Erythroblast (primary cell): ENCODE measurements at regions not wholly inside any gene's neighbourhood (a gene's known extent, or its start where the extent isn't known, plus 50 kb on each side); places are given as distances from the start of the nearest gene placed in this dataset.

Source experiments
- DNase-seq, 2 experiments: peaks; one replicate each; lab custom pipeline; 2025; lab: John Stamatoyannopoulos, UW
- GATA1 ChIP-seq: IDR thresholded peaks from 2 replicates; pipeline ENCODE4 v1.6.1; 2011; ENCODE audit warnings: low read depth, mild to moderate bottlenecking, control low read depth, low read length, moderate library complexity
- POLR2A ChIP-seq: IDR thresholded peaks from 2 replicates; pipeline ENCODE4 v1.6.1; 2011; ENCODE audit warnings: mild to moderate bottlenecking, low read length

GRCh38 chr3:72473156-72473555 lies 375.1 kb downstream of the SHQ1 start:
- DNase-seq, result no peak
- TF ChIP-seq GATA1 (no peak), POLR2A (no peak)

DNA sequence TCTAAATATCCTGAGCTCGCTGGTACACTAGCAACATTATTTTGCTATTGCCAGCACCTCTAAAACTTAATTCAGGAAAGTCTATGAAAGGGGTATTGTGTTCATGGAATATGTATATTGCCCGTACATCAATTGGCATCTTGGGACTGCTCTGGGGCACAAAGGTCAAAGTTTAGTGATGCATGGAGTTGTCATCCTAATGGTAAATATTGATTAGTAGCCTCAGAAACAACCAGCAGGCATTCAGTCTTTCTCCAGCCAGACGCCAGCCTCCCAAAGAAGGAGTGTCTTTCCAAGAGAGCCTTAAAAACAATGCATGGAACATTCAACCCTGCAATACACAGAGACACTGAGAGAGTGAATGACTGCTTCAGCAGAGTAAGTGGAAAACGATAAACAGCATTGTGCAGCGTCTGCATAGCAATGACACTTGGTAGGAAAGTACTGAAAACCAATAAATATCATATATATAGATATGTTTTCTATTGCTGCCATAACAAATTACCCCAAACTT lies 377.3 kb downstream of the SHQ1 start:
- no peak for DNase-seq
- TF ChIP-seq POLR2A (no peak), GATA1 (no peak)

GRCh38 chr3:72465853-72466252 lies 382.4 kb downstream of the SHQ1 start:
- DNase-seq, result no peak
- TF ChIP-seq POLR2A (no peak), GATA1 (no peak)

DNA sequence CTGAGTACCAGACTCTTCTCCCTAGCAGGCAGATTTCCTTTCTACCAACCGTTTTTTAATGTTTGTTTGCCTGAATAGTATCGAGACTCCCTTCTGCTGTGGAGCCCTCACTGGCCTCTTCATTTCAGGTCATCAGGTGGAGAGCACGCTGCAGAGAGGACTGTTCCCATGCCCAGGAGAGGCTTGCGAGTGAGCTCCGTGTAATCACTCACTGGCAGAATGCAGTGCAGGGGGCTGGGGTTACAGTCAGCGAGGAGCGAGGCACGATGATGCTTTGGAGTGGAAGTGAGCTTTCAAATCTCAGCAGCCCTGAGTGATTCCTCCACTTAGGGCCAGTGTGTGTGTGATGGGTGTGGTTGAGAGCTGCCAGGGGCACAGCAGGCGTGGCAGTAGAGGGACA lies 385.2 kb downstream of the SHQ1 start:
- no peak for TF ChIP-seq GATA1
- no peak for TF ChIP-seq POLR2A
- no peak for DNase-seq

GRCh38 chr3:72462595-72463011 lies 385.6 kb downstream of the SHQ1 start:
- no peak for TF ChIP-seq POLR2A
- TF ChIP-seq GATA1, result no peak
- no peak for DNase-seq

DNA sequence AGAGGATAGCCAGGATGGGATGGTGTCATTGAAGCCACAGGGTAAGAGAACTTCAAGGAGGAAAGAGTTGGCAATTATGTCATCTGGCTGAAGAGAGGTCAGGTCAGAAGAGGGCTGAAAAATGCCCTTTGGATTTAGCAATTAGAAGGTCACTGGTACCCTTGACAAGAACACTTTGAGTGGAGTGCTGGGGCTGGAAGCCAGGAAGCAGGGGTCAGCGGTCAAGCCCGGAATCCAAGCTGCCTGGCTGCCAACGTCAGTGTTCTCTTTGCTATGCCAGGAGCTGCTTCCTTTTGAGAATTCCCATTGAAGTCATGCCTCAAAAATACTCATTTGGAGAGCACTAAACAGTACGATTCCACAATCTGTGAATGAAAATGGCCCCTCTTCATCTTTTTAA lies 386.5 kb downstream of the SHQ1 start:
- no peak for DNase-seq
- TF ChIP-seq GATA1 (no peak), POLR2A (no peak)

- DNase-seq, result peak; percentile 67 to 91
- TF ChIP-seq GATA1 (no peak), POLR2A (peak; percentile 55)
Measured at GRCh38 chr3:72460205-72461174, 387.8 kb downstream of the SHQ1 start.

DNA sequence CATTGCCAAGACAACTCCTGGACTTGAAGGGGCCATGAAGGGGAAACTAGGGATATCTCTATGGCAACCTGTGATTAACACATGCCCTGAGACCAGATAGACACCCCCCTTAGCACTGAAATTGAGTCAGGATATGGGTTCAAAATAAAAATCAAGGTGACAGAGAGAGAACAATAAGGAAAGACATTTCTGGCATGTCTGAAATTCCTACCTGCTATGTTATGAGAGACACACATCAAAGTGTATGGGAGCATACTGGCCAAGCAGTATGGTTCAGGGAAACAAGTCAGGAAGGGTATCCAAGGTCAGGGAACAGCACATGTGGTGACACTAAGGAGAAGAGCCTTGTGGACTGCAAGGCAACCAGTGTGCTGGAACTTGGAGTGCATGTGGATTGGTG lies 388.7 kb downstream of the SHQ1 start:
- peak in 1 of 2 experiments; percentile 39 for DNase-seq
- TF ChIP-seq GATA1 (no peak), POLR2A (no peak)

DNA sequence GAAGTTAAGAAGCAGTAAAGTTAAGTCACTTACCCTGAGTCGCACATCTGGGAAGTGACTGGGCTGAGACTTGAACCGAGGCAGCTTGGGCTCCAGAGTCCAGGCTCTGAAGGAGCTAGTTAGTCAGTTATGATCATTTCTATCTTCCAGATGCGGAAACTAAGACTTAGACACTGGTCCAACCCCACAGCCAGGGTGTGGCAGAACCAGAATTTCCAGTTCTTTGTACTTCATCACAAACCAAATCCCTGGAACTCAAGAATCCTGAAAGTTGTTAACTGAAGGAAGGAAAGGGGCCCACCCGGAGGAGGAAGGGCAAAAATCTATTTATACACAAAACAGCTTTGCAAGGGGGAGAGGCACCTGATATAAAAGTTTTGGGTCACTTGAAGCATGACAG lies 389.9 kb downstream of the SHQ1 start:
- no peak for TF ChIP-seq GATA1
- no peak for TF ChIP-seq POLR2A
- no peak for DNase-seq

DNA sequence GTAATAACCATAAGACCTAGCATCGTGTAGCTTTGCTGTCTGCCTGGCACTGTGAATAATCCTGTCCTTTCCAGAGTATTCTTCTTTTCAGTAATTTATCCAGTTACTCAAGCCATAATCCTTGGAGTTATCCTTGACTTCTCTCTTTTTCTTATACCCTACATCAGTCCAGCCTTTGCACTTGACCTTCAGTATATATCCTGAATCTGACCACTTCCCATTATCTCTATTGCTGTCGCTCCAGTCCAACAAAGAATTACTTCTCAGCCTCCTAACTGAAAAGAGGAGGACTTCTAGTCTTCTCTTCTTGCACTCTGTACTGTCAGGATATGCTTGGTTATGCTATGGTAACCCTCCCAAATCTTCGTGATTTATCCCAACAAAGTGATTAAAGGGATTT lies 393.8 kb downstream of the SHQ1 start:
- no peak for DNase-seq
- TF ChIP-seq GATA1, result no peak
- no peak for TF ChIP-seq POLR2A

DNA sequence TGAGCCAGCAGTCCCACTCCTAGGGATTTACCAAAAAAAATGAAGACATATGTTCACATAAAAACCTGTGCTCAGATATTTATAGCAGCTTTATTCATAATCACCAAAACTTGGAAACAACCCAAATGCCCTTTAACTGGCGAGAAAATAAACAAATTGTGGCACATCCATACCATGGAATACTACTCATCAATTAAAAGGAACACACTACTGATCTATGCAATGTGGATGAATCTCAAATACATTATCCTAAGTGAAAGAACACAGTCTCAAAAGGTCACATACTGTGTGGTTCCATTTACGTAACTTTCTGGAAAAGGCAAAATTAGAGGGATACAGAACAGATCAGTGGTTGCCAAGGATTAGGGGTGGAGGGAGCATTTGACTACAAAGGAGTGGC lies 394.5 kb downstream of the SHQ1 start:
- TF ChIP-seq GATA1 (no peak), POLR2A (no peak)
- DNase-seq, result no peak

DNA sequence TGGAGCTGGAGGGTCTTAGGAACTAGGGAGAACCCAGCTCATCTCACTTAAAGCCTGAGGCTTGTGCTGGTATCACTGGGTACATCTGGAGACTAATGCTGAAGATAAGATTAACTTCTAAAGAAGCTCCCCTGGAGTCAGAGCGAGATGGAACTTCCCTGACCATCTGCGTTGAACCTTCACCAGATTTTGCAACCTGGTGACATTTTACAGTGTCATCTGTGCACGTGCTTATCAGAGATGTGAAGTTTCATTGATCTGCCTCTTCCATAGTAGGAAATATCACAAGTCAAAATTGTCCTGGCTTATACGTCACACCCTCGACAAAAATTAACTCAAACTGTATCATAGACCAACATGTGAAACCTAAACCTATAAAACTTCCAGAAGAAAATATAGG lies 395.5 kb downstream of the SHQ1 start:
- peak; percentile 45 to 71 for DNase-seq
- TF ChIP-seq GATA1 (no peak), POLR2A (no peak)

GRCh38 chr3:72451841-72452240 lies 396.4 kb downstream of the SHQ1 start:
- DNase-seq, result no peak
- TF ChIP-seq GATA1 (no peak), POLR2A (no peak)

- TF ChIP-seq GATA1 (no peak), POLR2A (no peak)
- no peak for DNase-seq
Measured at GRCh38 chr3:72449551-72449950, 398.7 kb downstream of the SHQ1 start.
